H9 (cell line): ENCODE measurements at regions not wholly inside any gene's neighbourhood (a gene's known extent, or its start where the extent isn't known, plus 50 kb on each side); places are given as distances from the start of the nearest gene placed in this dataset.
A peak's percentile ranks its signal among the peaks of the same experiment; 100 is the strongest.

ENCODE experiments used
- DNase-seq: peaks from one replicate; pipeline ENCODE4 v3.0.0-alpha.2; 2017
- H2AFZ ChIP-seq: one replicate; pipeline ENCODE4 v1.6.1; 2013; ENCODE audit warnings: mild to moderate bottlenecking, low read length, control low read depth, moderate library complexity
- H2AK5ac ChIP-seq: 2 replicates; pipeline ENCODE4 v1.6.1; 2013; ENCODE audit warnings: low read length, control low read depth, mixed read lengths; ENCODE audit not compliant: insufficient read length
- H2BK120ac ChIP-seq: one replicate; pipeline ENCODE4 v1.6.1; 2013; ENCODE audit warnings: low read depth, mild to moderate bottlenecking, low read length, control low read depth, inconsistent platforms; ENCODE audit not compliant: poor library complexity, severe bottlenecking
- H2BK12ac ChIP-seq: 2 replicates; pipeline ENCODE4 v1.6.1; 2013; ENCODE audit warnings: low read length, control low read depth, mixed read lengths, low read depth; ENCODE audit not compliant: insufficient read length
- H2BK15ac ChIP-seq: 2 replicates; pipeline ENCODE4 v1.6.1; 2013; ENCODE audit warnings: low read depth, low read length, control low read depth
- H2BK20ac ChIP-seq: one replicate; pipeline ENCODE4 v1.6.1; 2013; ENCODE audit warnings: low read depth, mild to moderate bottlenecking, low read length, control low read depth, inconsistent platforms; ENCODE audit not compliant: poor library complexity, severe bottlenecking
- H2BK5ac ChIP-seq: 2 replicates; pipeline ENCODE4 v1.6.1; 2013; ENCODE audit warnings: low read length, control low read depth, mixed read lengths; ENCODE audit not compliant: insufficient read length
- H3K14ac ChIP-seq: 2 replicates; pipeline ENCODE4 v1.6.1; 2013; ENCODE audit warnings: low read length, control low read depth; ENCODE audit not compliant: insufficient read depth
- H3K18ac ChIP-seq: 2 replicates; pipeline ENCODE4 v1.6.1; 2013; ENCODE audit warnings: low read depth, mild to moderate bottlenecking, mixed read lengths, low read length, control low read depth; ENCODE audit not compliant: insufficient read length
- H3K23ac ChIP-seq: 2 replicates; pipeline ENCODE4 v1.6.1; 2013; ENCODE audit warnings: low read length, control low read depth, mixed read lengths, low read depth; ENCODE audit not compliant: insufficient read length
- H3K23me2 ChIP-seq: 2 replicates; pipeline ENCODE4 v1.6.1; 2013; ENCODE audit warnings: low read depth, mild to moderate bottlenecking, mixed read lengths, low read length, control low read depth; ENCODE audit not compliant: insufficient read length, poor library complexity, severe bottlenecking
- H3K27ac ChIP-seq: 2 replicates; pipeline ENCODE4 v1.5.1; 2013; ENCODE audit warnings: low read length, control low read depth, mixed read lengths, low read depth; ENCODE audit not compliant: insufficient read length
- H3K27me3 ChIP-seq: 2 replicates; pipeline ENCODE4 v1.6.1; 2013; ENCODE audit warnings: low read length, control low read depth, inconsistent platforms; ENCODE audit not compliant: insufficient read depth
- H3K4ac ChIP-seq: 2 replicates; pipeline ENCODE4 v1.6.1; 2013; ENCODE audit warnings: low read depth, mild to moderate bottlenecking, control low read depth, inconsistent platforms, low read length, moderate library complexity
- H3K4me1 ChIP-seq: 2 replicates; pipeline ENCODE4 v1.6.1; 2013; ENCODE audit warnings: low read length, control low read depth, inconsistent platforms; ENCODE audit not compliant: insufficient read depth
- H3K4me2 ChIP-seq: 2 replicates; pipeline ENCODE4 v1.6.1; 2013; ENCODE audit warnings: low read length, control low read depth, mixed read lengths; ENCODE audit not compliant: insufficient read length, insufficient read depth
- H3K56ac ChIP-seq: 2 replicates; pipeline ENCODE4 v1.6.1; 2013; ENCODE audit warnings: low read depth, mild to moderate bottlenecking, mixed read lengths, low read length, control low read depth; ENCODE audit not compliant: insufficient read length
- H3K79me1 ChIP-seq: 2 replicates; pipeline ENCODE4 v1.6.1; 2013; ENCODE audit warnings: low read depth, mild to moderate bottlenecking, moderate library complexity, low read length, control low read depth, inconsistent platforms; ENCODE audit not compliant: insufficient read depth, poor library complexity, severe bottlenecking
- H3K79me2 ChIP-seq: 2 replicates; pipeline ENCODE4 v1.6.1; 2013; ENCODE audit warnings: low read length, control low read depth, inconsistent platforms; ENCODE audit not compliant: insufficient read depth
- H3K9ac ChIP-seq: 2 replicates; pipeline ENCODE4 v1.6.1; 2013; ENCODE audit warnings: low read length, control low read depth, mixed read lengths; ENCODE audit not compliant: insufficient read length; ENCODE audit errors: extremely low read depth
- H3K9me3 ChIP-seq: one replicate; pipeline ENCODE4 v1.6.1; 2013; ENCODE audit warnings: low read depth, low read length, inconsistent platforms; ENCODE audit not compliant: control insufficient read depth
- H3T11ph ChIP-seq: one replicate; pipeline ENCODE4 v1.6.1; 2013; ENCODE audit warnings: mild to moderate bottlenecking, low read length, control low read depth, inconsistent platforms
- H4K20me1 ChIP-seq: one replicate; pipeline ENCODE4 v1.6.1; 2013; ENCODE audit not compliant: control insufficient read depth, insufficient read length, insufficient read depth
- H4K5ac ChIP-seq: 2 replicates; pipeline ENCODE4 v1.6.1; 2013; ENCODE audit warnings: low read depth, mild to moderate bottlenecking, mixed read lengths, low read length, control low read depth; ENCODE audit not compliant: insufficient read length
- H4K8ac ChIP-seq: replicated peaks from 2 replicates; pipeline ENCODE4 v1.6.1; 2013; ENCODE audit warnings: low read length, control low read depth, mixed read lengths, low read depth; ENCODE audit not compliant: insufficient read length
- H4K91ac ChIP-seq: 2 replicates; pipeline ENCODE4 v1.6.1; 2013; ENCODE audit warnings: low read depth, mild to moderate bottlenecking, moderate library complexity, mixed read lengths, low read length, control low read depth; ENCODE audit not compliant: insufficient read length
- H3K27ac Mint-ChIP-seq, 3 experiments: 2 replicates in 2 of 3; 3 replicates in 1 of 3; pipeline ENCODE4 v1.8.0; 2020 to 2021; ENCODE audit warnings: mixed read lengths in 3 of 3, mild to moderate bottlenecking in 1 of 3, moderate library complexity in 1 of 3
- H3K27me3 Mint-ChIP-seq: 2 replicates; pipeline ENCODE4 v1.8.0; 2021; ENCODE audit warnings: low read depth, mild to moderate bottlenecking, moderate library complexity, mixed read lengths
- H3K36me3 Mint-ChIP-seq, 3 experiments: 2 replicates in 2 of 3; 3 replicates in 1 of 3; pipeline ENCODE4 v1.8.0; 2020 to 2021; ENCODE audit warnings: low read depth in 3 of 3, mixed read lengths in 3 of 3; ENCODE audit not compliant: insufficient read depth in 1 of 3
- H3K4me1 Mint-ChIP-seq, 2 experiments: 2 replicates each; pipeline ENCODE4 v1.8.0; 2020; ENCODE audit warnings: mixed read lengths in 2 of 2
- H3K4me3 Mint-ChIP-seq, 2 experiments: 2 replicates in 1 of 2; 3 replicates in 1 of 2; pipeline ENCODE4 v1.8.0; 2020 to 2021; ENCODE audit warnings: mild to moderate bottlenecking in 2 of 2, mixed read lengths in 2 of 2, moderate library complexity in 1 of 2
- H3K9me3 Mint-ChIP-seq, 2 experiments: 2 replicates in 1 of 2; 3 replicates in 1 of 2; pipeline ENCODE4 v1.8.0; 2020; ENCODE audit warnings: mild to moderate bottlenecking in 2 of 2, mixed read lengths in 2 of 2, moderate library complexity in 1 of 2
- WGBS: extraction: QIAGEN DNeasy Blood & Tissue Kit; methylation state at CpG from one replicate; pipeline ENCODE4 v1.1.7; 2013; ENCODE audit warnings: missing lambda C conversion rate, low lambda C conversion rate, mixed read lengths; ENCODE audit not compliant: insufficient read length; ENCODE audit errors: extremely low coverage; 5-methylcytosine and 5-hydroxymethylcytosine counted together
- TF ChIP-seq, protein P1 (sequence below): fragments of 200-600 bp; sonication (generic); conservative IDR thresholded peaks from 3 replicates; pipeline ENCODE4 v1.8.0; 2021; ENCODE audit warnings: antibody characterized with exemption, mild to moderate bottlenecking

- H3K9me3 Mint-ChIP-seq: peaks cover 3 to 8% of the 10 kb centered on the region in 2 experiments; a peak in 3 of 5 replicates
- no peak overlapping the region for H3K27ac ChIP-seq
- no CpG with 5 or more reads among the region's 5 CpGs for WGBS
Measured at GRCh38 chr19:31543456-31543855, 194.2 kb upstream of the TSHZ3 start.

More at GRCh38 chr19:31543456-31543855, 194.2 kb upstream of the TSHZ3 start:
- no peaks in the 10 kb centered on the region for H3K27me3 ChIP-seq
- no peaks in the 10 kb centered on the region for H3K23me2 ChIP-seq
- no peak overlapping the region for H3K56ac ChIP-seq
- H2BK20ac ChIP-seq: no peak overlapping the region
- no peak overlapping the region for H2AFZ ChIP-seq
- no peak overlapping the region for H3K18ac ChIP-seq
- Mint-ChIP-seq H3K27ac (no peak overlapping the region), H3K4me1 (peaks cover 24 to 29% of the 10 kb centered on the region in 2 experiments), H3K27me3 (peaks cover 7% of the 10 kb centered on the region), H3K4me3 (no peak overlapping the region), H3K36me3 (peaks cover 4 to 10% (median 6%) of the 10 kb centered on the region in 3 experiments; a peak in 3 of 7 replicates)
- no peak overlapping the region for H2BK15ac ChIP-seq
- H2BK12ac ChIP-seq: no peak overlapping the region
- H2BK120ac ChIP-seq: no peak overlapping the region
- H2BK5ac ChIP-seq: no peak overlapping the region
- H3K4me1 ChIP-seq: no peaks in the 10 kb centered on the region
- no peak overlapping the region for H3K9ac ChIP-seq
- no peak overlapping the region for H3K4me2 ChIP-seq
- no peak overlapping the region for H4K5ac ChIP-seq
- H4K20me1 ChIP-seq: no peaks in the 10 kb centered on the region
- H3K4ac ChIP-seq: no peak overlapping the region
- H3K9me3 ChIP-seq: no peaks in the 10 kb centered on the region
- H3K23ac ChIP-seq: no peak overlapping the region
- peak; percentile 5 for DNase-seq
- no peak overlapping the region for H2AK5ac ChIP-seq
- no peak overlapping the region for H3T11ph ChIP-seq
- no peak overlapping the region for H4K8ac ChIP-seq
- no peaks in the 10 kb centered on the region for H3K79me1 ChIP-seq
- H3K14ac ChIP-seq: no peak overlapping the region
- TF ChIP-seq, protein P1, sequence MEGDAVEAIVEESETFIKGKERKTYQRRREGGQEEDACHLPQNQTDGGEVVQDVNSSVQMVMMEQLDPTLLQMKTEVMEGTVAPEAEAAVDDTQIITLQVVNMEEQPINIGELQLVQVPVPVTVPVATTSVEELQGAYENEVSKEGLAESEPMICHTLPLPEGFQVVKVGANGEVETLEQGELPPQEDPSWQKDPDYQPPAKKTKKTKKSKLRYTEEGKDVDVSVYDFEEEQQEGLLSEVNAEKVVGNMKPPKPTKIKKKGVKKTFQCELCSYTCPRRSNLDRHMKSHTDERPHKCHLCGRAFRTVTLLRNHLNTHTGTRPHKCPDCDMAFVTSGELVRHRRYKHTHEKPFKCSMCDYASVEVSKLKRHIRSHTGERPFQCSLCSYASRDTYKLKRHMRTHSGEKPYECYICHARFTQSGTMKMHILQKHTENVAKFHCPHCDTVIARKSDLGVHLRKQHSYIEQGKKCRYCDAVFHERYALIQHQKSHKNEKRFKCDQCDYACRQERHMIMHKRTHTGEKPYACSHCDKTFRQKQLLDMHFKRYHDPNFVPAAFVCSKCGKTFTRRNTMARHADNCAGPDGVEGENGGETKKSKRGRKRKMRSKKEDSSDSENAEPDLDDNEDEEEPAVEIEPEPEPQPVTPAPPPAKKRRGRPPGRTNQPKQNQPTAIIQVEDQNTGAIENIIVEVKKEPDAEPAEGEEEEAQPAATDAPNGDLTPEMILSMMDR: no peak
- H3K79me2 ChIP-seq: no peaks in the 10 kb centered on the region
- no peak overlapping the region for H4K91ac ChIP-seq
